NCI-H345 treated with DMSO at 0.1 percent for 48 hours (cell line): ENCODE measurements at regions not wholly inside any gene's neighbourhood (a gene's known extent, or its start where the extent isn't known, plus 50 kb on each side); places are given as distances from the start of the nearest gene placed in this dataset.

Experiments used
- DNase-seq: peaks from one replicate; lab custom pipeline; 2025; ENCODE audit not compliant: unreplicated experiment; lab: John Stamatoyannopoulos, UW

DNA sequence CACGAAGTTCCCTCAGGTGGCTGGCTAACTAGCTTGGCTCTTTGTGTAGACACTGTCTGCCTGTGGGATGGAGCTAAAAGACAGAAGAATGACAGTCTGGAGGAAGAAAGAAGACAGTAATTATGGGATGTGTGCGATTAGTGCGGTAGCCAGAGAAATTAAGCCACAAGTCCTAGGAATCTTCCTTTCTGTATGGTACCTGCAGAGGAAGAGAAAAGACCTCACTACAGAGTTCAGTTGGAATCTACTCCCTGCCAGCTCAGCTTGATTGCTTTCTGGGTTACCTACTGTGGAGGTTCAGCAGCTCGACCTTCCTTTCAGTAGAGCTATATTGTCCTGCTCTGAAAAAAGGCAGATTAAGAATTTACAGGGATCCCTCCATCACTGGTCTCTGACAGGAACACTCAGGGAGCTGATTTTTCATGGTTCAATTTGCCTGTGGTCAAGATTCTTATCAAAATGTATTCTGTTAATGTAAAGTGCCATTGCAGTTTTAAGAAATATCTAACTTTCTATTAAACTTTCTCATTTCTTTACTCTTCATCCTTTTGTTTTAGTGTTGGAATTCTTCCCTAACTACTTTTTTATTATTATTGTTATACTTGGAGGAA, 187.2 kb downstream of the CENPW start:
- no peak for DNase-seq

DNA sequence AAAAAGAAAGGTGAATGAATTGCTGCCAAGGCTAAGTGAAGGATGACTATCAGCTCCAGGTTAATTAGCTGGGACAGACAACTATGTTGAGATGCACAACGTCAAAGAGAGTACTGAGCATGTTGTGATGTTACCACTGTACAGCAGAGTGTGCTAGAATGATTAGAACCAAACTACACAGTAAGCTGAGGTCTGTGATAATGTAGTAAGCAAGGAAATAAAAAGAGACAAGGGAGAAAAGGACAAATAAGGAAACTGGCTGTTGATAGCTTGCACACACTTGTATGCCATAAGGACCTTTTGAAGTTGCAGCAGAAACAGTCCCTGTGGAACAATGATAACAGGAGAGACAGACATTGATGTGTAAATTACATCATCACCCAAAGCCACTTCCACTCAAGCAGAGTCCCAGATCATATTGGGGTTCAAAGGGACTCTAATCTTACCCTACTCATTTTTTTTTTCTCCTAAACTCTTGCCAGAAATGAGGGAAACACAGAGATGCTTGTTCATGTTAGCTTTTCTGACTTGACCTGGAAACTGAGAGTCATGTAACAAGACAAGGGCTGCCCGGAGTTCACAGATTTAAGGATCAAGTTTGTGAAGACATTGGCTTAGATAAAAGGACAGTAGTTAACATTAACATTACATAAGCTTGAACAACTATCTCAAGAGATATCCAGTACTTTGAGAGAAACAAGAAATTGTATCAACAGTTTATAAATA, 189.9 kb downstream of the CENPW start:
- DNase-seq: no peak

DNA sequence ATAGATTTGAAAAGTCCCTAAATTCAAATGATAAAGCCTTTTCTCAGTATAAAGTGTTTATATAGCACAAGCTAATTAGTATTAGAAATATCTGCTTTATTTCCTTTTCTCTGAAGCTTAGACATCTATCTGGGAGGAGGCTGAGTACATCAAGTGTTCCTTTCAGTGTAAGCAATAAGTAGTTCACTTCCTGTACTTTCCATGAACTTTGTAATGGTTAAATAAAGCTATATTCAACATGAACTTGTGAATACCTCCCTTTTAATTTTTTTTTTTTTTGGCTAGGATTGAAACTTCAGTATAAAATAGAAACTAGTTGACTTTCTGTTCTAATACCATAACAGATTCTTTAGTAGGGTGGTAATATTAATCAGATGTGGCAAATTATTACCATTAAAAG, 190.9 kb downstream of the CENPW start:
- no peak for DNase-seq

DNA sequence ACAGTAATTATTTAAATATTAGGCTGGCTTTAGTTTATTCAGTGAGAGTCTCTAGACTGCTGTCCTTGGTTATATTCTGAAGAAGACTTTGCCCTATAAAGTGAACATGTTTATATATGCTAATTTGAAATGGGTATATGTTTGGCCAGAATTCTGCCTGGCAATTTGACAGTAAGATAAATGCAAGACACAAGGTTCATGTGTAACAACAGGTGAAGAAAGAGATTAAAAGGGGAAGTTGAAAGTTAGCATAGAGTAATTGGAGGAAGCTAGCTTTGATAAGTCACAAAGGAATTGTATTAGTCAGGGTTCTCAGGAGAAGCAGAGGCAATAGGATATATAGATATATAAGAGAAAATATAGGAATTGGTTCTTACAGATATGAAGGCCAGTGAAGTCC, 191.4 kb downstream of the CENPW start:
- no peak for DNase-seq

DNA sequence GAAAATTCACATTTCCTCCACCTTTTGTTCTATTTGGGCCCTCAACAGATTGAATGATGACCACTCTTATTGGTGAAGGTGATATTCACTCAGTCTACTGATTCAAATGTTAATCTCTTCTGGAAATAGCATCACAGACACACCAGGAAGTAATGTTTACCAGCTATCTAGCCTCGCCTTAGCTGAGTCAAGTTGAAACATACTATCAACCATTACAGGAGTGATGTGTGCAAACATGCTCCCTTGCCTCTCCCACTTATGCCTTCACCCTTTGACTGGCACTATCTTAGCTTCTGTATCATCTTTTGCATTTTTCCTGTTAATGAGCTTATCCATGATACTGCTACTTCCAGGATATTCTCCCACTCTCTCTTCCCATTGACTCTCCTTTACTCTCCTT, 191.9 kb downstream of the CENPW start:
- no peak for DNase-seq

DNA sequence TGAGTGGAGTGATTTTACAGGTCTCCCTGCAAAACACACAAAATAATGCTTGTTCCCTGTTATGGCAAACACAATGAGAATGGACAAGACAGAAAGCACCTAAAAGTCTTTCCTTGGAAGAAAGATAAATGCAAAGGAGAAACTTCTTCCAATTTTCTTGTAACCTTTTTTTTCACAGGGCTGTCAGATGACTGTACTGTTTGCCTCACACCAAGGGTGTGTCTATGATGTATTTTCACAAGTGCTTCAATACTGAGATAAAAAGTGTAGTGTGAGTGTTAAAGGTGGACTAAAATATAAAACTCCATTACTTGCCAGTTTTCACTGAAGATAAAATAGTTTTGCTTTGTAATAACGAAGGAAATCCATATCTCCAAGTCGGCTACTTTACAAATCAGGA, 194.5 kb downstream of the CENPW start:
- no peak for DNase-seq

DNA sequence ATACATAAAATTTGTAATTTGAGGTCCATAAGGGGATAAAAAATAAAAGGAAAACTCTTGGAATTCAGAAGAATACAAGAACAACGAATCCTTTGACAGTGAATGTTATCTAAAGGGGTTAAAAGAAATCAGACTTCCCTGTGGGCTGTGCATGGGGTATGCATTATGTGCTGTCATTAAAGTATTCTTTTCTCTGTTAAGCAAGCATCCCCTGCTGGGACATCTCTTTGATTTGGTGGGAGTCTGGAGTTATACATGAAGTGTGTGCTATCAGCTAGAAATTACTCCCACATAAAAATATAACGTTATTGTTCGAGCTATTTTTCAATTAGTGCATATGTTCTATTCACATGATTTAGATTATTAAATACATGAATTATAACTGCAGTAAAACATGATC, 195.2 kb downstream of the CENPW start:
- no peak for DNase-seq

DNA sequence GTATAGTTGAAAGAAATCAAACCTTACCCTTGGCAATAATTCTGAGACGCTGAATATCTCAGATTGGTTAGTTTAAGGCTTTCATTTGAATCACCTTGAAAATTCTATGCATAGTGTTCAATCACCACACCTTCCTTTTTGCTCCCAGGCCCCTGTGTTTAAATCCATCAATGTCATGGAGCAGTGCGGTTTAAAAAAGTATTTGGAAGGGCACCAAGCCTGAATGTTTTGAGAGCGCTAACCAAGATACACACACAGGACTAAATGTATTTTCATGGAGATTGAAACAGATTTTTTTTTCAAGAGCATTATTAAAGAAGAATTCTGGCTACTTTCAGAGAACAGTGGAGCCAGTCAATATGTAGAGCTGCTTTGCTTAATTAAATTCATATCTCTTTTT, 195.7 kb downstream of the CENPW start:
- DNase-seq: no peak

DNA sequence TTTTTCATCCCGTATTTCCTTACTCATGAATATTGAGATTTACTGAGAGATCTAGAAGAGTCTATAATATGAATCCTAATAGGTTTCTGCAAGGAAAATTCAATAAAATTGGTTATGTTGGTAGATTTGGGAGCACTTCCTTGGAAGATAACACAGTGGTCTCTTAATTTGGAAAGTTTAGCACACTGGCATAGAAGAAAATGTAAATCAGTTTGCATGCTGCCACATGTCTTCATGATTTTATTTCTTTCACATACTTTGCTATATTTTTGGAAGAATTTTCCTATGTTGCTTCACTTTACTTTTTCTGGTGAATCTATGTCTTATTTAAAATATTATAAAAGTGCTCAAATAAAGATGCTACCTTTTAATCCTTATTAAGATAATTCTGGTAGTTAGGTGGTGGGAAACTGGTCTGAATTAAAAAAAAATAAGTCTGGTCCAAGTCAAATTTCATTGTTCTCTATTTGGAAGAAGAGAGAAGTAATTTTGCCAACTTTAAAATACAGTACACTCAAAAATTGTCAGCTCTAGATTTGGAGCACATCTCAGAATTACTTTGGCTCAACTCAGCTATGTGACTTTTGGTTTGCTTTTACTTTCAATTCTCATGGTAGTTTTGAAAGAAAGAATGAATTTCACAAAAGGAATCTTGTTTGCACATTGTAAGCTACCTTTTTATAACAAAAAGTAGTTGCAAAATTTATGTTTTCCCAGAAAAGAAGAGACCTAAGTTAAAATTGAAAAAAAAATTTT, 197.3 kb downstream of the CENPW start:
- DNase-seq: no peak

DNA sequence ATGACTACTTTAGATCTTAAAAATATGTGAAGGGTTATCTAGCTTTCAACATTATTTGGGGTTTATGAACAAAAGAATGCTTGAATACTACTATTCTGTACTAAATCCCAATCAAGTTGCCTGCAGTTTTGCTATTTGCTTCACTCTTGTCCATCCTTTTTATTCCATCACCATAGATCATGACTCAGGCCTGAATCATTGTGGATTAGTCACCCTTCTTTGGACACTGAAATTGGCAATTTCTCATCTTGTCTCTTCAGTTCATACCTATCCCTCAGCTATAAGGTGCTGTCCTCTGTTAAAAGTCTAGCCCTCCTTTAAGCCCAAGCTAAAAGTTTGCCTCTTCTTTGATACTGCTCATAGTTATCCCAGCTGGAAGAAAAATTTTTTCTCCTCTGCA, 199.1 kb downstream of the CENPW start:
- no peak for DNase-seq

DNA sequence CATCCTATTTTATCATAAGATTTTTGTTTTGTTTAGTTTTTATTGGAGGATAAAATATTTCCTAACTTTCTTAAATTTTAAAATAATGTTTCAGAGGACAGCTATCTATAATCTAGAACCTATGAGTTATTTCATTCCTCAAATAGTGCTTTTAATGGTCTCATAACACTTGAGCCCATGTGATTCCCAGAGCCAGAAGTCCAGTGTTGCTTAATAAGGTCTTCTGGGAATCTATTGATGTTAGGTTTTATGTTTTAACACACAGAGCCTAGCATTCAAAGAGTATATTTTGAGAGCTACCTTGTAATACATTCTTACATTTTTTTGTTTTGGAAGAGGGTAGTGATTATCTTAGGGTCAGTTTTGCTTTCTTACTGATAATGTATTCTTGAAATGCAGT, 200.2 kb downstream of the CENPW start:
- DNase-seq: no peak

DNA sequence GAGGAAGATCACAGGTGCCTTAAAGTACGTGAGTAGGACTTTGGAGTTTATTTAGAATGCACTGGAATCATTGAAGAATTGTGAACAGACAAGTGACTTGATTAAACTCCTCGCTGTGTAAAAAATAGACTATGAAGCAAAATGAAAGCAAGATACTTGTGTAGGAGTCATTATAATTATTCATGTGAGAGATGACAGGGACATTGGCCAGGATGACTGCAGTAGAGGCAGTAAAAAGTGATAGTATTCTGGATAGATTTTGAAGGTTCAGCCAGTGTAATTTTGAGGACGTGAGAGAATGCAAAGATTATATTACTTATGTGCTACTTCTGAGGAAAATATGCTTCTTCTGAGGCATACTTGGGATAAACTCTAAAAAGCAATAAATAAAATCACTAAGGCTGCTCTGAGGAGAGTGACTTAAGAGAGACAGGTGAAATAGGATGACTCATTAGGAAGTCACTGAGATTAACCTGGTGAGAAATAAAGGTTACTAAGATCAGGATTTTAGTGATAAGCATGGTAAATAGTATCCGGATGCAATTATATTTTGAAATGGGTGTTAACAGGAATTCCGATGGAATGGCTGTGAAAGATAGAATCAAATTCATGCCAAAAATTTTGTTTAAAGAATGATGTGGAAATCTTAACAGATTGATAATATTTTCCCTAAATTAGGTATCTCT, 202.0 kb downstream of the CENPW start:
- DNase-seq: no peak

DNA sequence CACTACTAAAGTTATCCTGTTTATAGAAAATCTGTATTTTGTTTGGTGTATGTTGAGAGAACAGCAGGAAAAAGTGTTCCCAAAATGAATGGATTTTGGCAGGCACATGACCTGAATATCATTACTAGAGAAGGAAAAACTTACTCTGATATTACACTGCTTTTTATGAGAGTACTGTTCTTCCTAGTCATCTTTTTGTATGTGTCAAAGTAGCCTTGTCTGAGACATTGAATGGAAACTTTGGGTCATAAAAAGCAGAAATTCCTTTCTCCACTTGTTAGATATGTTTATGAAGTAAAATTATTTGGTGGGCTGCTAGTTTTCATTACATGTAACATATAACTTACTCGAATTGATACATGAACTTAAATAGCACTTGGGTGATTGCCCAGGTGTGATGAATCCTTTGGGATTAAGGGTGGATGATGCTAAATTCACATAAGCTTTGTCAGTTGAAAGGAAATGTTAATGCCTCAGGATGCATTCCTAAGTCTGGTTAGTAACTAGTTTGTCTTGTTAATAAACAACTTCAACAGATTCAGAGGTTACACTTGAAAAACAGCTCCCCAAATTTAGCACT, 206.7 kb downstream of the CENPW start:
- DNase-seq: no peak

DNA sequence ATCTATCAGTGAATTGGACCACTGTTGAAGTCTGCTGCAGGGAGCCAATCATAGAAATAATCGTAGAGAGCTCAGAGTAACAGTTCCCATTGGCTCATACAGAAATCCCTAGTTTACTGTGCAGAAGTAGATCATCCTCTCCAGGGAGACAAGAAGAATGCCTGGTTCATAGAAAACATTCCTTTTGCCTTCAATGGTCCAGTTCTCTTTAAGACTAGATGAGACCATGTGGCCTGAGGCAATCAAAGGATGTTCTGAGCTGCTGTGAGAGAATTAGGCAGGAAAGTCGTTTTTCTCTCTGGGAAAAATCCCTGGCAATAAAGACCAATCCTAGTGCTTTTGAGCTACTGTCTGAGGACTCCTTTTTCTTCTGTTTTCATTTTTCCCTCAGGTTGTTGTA, 208.4 kb downstream of the CENPW start:
- DNase-seq: no peak

DNA sequence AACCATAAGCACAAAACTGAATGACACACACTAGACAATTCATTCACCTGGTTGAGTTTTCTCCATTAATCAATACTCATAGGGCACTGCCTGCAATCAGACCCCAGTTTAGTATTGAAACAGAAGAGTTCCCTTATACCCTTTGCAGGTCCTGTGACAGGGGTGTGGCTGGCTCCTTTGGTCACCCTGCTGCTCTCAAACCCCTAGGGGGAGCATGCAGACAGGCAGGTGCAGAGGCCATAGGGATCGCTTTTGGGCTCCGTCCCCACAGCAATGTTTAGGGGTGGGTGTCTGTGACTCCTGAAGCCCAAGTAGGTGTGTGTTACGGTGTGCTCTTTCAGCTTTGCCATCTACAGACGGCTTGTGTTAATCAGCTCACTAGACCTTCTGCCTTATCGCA, 210.4 kb downstream of the CENPW start:
- no peak for DNase-seq

DNA sequence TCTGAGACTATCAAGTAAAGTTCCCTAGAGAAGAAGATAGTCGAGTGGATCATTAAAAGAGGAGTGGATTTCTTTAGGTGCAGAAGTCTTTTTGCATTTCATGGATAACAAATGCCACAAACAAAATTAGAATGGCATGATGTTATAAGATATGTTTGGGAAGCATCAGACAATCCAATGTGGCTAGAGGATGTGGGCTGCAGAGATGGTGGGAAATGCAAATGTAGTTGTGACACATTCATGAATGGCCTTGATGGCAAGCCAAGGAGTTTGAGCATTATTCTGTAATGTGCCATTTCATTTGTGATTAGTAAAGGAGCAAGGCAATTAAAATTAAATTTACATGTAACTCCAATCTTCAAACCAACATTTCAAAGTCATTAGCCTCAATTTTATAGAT, 211.9 kb downstream of the CENPW start:
- no peak for DNase-seq

DNA sequence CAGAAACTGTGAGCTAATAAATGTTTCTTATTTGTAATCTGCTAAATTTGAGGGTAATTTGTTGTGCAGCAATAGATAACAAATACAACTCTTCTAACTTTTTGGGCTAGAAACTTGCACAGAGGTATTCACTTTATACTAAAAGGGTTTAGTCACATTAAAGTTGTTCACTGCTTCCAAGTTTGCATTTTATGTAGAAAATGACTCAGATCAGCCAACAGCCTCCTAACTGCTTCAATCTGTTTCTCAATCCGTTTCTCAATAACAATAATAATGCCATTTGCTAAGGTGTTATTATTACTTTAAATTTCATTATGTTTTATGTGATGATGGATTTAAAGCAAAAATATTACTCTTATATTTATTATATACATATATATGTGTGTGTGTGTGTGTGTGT, 213.9 kb downstream of the CENPW start:
- DNase-seq: no peak

DNA sequence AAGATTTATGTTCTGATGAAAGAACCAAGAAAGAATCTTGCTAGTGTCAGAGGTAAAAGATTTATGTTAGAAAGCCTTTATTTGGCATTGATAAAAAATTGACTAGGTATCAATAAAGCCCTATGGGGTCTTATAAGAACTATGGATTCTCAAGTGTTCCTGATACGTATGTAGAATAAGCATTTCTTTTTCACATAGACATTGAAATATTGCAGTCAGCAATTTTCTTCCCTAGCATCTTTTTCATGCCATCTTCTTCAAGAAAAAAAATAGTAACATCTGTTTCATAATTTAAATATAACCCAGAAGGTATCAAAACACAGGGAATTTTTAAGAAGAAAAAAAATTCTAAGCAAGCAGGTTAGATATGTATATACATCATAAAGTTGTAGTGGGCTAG, 230.6 kb downstream of the CENPW start:
- no peak for DNase-seq

DNA sequence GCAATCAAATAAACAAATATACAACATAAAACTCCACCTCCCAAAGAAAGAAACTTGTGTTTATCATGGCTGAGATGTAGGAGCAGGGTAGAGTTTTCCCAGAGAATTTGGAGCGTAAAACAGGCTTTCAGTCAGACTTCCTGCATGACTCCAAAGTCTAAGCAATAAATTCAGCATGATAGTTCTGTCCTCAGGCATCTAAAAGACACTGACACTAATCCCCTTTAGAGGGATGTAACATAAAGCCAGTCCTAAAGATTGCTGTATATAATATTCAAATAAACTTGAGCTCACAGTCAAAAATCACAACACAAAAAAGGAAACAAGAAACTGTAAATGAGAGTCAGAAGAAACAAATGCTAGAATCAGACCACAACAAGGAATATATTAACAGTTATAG, 234.4 kb downstream of the CENPW start:
- DNase-seq: no peak

DNA sequence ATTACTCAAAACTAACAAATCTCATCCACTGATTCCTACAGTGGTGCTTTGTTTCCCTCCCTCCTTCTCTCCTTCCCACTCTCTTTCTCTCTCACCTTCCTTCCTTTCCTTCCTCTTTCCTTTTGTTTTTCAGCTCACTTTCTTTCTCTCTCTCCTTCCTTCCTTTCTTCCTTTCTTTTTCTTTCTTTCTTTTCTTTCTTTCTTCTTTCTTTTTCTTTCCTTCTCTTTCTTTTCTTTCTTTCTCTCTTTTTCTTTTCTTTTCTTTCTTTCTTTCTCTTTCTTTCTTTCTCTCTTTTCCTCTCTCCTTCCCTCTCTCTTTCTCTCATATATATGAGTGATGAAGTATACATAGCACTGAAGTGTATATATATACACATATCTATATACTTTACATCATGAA, 241.4 kb downstream of the CENPW start:
- DNase-seq: no peak

DNA sequence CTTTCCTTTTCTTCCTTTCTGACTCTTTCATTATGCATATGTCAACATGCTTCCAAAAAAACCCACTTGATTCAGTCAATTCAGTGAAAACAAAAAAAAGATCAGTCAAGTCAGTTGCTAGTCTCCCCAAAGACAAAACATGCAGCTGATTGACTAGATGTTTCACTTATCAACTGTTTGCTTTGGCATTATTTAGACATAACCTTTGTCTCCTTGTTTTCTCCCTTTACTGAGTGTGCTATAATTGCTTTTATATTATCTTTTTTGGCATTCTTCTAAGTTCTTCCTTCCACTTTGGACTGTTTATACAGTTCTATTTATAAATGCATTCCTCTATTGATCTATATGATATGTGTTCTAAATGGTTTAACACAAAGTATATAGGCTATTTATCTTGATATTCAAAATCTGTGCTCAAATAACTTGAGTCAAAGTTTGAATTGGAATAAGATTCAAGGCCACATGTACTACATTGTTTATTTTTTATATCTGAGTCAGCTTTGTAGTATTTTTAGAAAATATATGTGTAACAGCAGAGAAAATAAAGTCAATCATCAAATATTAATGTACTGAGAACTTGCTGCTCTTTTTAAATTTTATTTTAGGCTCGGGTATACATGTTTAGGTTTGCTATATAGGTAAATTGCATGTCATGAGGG, 260.5 kb downstream of the CENPW start:
- DNase-seq: no peak
